Esophagus squamous epithelium (tissue), 4 donors: ENCODE measurements at regions not wholly inside any gene's neighbourhood (a gene's known extent, or its start where the extent isn't known, plus 50 kb on each side); places are given as distances from the start of the nearest gene placed in this dataset.

Source experiments
- CTCF ChIP-seq, 6 experiments: fragments of 450-650 bp in 4 of 6; fragments of 200-600 bp in 2 of 6; sonication (generic) in 2 of 6; IDR thresholded peaks; one replicate each; pipeline ENCODE4 v1.5.1; 2016 to 2019; ENCODE audit warnings: antibody characterized with exemption in 6 of 6, mild to moderate bottlenecking in 4 of 6, moderate library complexity in 4 of 6
- POLR2A ChIP-seq, 4 donors: fragments of 450-650 bp; IDR thresholded peaks; one replicate each; pipeline ENCODE4 v1.6.1; 2017; ENCODE audit warnings: antibody characterized with exemption in 4 of 4, mild to moderate bottlenecking in 4 of 4, moderate library complexity in 3 of 4

- TF ChIP-seq CTCF (IDR thresholded peaks at IDR 0.05) (no peak), POLR2A (IDR thresholded peaks at IDR 0.05) (no peak)
These were observed 114.9 kb upstream of the EDNRB start for GRCh38 chr13:78033509-78033908.
